Activated CD4-positive, alpha-beta T cell treated with anti-CD3 and anti-CD28 coated beads, Interleukin-2, amount 50 U/mL, for 24 hours (primary cell): ENCODE measurements at regions not wholly inside any gene's neighbourhood (a gene's known extent, or its start where the extent isn't known, plus 50 kb on each side); places are given as distances from the start of the nearest gene placed in this dataset.
"Not testable (repeated sequence)": the region's sequence is repeated elsewhere in the genome, so short reads cannot be mapped to it uniquely, and the experiment has no call there.

ENCODE experiments used
- DNase-seq, 2 donors: peaks; one replicate each; pipeline ENCODE4 v3.0.0-alpha.2; 2020; ENCODE audit warnings: low read depth in 1 of 2, low spot score in 1 of 2

DNA sequence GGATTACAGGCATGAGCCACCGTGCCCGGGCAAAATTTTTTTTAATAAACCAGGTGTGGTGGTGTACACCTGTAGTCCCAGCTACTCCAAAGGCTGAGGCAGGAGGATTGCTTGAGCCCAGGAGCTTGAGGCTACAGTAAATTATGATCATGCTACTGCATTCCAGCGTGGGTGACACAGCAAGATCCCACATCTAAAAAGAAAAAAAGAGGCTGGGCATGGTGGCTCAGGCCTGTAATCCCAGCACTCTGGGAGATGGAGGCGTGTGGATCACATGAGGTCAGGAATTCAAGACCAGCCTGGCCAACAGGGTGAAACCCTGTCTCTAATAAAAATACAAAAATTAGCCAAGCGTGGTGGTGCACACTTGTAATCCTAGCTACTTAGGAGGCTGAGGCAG is 125.6 kb downstream of the ZNF281 start:
- DNase-seq: not testable (repeated sequence)

- no peak for DNase-seq
Observed at GRCh38 chr1:200282497-200283122, 127.2 kb downstream of the ZNF281 start.

DNA sequence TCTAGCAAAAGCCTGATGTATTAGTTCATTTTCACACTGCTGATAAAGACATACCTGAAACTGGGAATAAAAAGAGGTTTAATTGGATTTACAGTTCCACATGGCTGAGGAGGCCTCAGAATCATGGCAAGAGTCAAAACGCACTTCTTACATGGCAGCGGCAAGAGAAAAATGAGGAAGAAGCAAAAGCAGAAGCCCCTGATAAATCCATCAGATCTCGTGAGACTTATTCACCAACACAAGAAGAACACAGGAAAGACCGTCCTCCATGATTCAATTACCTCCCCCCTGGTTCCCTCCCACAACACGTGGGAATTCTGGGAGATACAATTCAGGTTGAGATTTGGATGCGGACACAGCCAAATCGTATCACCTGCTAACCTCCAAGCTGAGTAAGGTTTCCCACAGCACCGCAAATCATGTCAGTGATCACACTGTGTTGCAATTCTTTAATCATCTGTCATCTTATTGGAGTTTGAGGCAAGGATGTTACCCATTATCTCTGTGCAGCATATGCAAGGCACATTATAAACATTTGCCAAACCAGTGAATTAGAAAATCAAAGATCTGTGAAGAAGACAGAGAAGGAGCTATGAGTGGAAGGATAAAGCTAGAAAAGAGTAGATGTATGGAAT is 128.5 kb downstream of the ZNF281 start:
- no peak for DNase-seq

DNA sequence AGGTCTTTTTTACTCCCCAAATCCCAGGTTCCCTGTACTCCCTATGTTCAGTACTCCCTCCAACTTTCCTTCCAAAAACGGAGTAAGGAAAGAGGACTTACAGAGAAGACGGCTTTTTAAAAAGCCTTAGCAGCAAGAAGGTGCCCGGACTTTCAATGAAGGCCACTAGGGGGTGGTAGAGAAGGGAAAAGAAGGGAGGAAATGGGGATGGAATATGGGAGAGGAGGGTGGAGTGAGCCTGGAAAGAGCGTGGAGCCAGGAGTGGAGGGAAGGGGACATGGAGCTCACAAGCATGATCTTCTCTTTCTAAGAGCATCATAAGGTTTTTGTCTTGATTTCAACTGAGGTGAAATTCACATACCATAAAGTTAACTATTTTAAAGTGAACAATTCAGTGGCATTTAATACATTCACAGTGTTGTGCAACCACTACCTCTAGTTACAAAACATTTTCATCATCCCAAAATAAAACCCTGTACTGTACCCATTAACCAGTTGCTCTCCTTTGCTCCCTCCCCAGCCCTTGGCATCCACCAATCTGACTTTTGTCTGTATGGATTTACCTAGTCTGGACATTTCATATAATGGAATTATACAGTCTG is 129.9 kb downstream of the ZNF281 start:
- peak in 1 of 2 donors; percentile 10 for DNase-seq

DNA sequence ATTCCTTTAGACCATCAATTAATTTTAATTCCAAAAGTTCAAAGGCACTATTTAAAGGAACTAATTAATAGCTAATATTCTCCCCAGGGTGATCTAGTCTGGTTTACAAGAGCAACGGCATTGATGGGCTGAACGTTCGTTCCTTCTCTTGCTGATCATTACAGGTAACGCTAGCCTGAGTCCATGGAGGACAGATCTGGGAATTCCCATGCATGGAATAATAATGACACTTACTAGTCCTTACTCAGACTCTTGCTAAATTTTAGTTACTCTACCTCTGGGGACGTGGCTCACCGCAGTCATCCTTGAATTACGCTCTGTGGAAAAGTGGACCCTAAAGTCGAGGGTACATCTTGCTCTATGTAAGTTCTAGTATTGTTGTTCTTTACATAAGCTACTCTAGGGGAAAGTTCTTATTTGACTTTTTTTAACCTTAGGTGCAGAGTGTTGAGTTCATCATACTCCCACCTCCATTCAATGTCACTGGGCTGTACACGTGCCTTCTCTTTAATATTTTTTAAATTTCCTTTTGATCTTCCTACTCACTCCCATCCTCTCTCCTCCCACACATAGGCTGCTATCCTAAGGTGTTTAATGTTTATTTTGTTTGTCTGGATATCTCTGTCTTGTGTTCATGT is 133.9 kb downstream of the ZNF281 start:
- DNase-seq: no peak

DNA sequence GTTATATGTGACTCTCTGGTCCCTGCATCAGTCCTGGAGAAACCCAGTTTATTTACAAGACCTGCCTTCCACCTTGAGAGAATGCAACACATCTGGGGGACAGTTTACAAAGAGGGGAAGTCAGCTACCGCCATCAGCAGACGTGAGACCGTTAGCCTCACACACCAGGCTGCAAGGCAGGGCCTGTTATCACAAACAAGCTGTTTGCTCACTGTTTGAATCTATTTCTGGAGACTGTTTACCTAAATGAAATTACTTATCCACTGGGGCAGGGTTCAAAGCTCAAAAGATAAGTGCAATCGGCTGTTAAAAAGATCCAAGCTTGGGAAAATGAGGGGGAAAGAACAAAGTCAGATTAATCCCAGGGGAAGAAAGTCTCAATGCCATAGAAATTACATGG is 134.4 kb downstream of the ZNF281 start:
- DNase-seq: no peak

DNA sequence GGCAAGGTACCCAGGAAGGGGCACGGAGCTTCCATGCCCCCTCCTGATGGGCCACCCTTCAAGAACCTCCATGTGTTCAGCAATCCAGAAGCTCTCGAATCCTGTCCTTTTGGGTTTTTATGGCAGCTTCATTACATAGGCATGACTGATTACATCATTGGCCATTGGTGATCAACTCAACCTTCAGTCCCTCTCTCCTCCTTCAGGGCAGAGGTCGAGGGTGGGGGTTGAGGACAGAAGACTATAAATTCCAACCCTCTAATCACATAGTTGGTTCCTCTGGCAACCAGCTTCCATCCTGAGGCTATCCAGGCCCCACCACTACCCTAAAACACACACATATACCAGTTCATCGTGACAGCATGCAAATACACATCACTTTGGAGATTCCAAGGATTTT is 135.7 kb downstream of the ZNF281 start:
- DNase-seq: no peak

GRCh38 chr1:200272481-200273068 is 137.3 kb downstream of the ZNF281 start:
- no peak for DNase-seq

DNA sequence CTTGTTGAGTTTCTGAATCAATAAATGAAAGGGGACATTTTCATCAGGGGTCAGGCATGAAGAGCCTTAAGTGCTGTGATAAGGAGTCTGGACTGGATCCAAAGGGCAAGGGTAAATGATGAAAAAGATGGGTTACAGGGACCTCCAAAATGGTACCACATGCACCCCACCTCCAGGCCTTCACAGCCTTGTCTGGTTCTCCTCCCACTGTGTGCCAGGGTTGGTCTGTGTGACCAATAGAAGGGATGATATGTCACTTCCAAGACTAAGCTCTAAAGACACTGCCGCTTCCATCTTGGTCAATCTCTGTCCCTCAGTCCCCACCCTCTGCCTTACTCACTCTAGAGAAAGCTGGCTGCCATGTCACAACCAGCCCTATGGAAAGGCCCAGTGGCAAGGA is 140.6 kb downstream of the ZNF281 start:
- DNase-seq: no peak

DNA sequence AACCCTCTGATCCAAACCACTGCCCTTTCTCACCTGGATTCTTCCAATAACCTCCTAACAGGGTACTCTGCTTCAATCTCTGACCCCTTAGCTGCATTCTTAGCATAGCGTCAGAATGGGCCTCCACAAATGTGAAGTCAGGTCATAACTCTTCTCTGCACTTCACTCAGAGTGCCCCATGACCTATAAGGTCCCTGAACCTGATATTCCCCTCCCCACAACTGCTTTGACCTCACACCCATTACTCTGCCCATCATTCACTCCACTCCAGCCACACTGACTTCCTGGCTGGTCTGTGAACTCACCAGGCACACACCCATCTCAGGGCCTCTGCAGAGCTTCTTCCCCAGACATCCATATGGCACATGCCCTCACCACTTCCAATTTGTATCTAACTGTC is 141.9 kb downstream of the ZNF281 start:
- no peak for DNase-seq

DNA sequence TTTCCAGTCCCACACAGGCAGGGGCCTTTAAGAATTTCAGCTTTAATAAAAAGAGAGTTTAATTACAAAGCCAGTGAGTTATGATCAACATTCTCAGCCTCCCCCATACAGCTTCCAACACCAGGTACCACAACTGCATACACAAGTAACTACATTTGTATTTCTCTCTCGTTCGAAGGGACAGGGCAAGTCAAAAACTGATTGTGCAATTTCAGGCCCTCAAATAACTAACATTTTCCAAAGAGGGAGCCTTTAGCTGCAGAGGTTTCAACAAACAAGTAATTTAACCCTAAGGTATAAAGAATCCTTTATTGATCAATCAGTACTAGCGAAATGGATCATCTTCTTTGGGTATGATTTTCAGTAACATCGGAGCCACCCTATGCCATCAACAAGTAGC is 142.4 kb downstream of the ZNF281 start:
- DNase-seq: no peak

- DNase-seq: no peak
Observed at GRCh38 chr1:200266871-200267270, 143.0 kb downstream of the ZNF281 start.

- DNase-seq: no peak
Observed at GRCh38 chr1:200265881-200266280, 144.0 kb downstream of the ZNF281 start.

DNA sequence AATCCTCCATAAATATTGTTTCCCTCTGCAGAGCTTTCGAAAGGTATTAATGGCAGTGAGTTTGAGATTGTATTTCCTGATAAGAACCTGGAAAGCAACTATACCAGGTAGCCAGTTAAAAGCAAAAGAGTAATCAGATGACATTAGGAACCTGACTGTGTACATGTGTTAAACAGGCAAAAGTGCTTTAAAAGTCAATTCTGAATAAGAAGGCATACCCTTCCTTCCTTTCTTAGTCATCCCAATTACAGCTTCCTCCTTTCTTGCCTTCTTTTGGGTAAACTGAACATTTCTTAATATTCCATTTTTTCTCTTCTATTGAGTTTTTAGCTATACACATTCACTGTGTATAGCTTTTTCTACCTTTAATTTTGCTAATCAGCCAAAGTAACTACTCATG is 144.7 kb downstream of the ZNF281 start:
- DNase-seq: no peak

GRCh38 chr1:200263203-200263602 is 146.6 kb downstream of the ZNF281 start:
- DNase-seq: no peak

DNA sequence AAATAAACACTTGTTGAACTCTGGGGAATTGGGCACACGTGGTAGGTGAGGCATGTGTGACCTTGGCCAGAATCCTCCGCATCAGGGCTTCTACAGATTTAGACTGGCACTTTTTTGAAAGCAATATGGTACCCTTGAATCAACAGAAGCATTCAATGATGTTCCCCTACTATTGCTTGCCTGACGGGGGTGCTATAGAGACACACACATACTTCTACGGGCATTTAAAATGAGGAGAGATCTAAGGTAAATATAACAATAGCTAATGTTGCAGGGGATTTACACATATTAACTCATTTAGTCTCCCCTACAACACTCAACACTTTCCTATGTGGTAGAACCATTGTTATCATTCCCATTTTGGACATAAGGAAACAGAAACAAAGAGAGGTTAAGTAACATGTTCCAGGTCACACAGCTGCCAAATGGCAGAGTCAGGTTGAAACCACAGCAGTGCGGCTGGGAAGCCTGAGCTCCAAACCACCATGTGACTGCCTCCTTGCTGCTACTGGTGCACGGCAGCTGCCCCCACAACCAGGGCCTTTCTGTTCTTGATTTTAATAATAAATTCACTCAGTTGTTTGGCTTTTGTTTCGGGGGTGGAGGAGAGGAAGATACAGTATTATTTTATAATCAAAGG is 147.4 kb downstream of the ZNF281 start:
- DNase-seq: no peak

- no peak for DNase-seq
Observed at GRCh38 chr1:200260597-200261335, 149.1 kb downstream of the ZNF281 start.

DNA sequence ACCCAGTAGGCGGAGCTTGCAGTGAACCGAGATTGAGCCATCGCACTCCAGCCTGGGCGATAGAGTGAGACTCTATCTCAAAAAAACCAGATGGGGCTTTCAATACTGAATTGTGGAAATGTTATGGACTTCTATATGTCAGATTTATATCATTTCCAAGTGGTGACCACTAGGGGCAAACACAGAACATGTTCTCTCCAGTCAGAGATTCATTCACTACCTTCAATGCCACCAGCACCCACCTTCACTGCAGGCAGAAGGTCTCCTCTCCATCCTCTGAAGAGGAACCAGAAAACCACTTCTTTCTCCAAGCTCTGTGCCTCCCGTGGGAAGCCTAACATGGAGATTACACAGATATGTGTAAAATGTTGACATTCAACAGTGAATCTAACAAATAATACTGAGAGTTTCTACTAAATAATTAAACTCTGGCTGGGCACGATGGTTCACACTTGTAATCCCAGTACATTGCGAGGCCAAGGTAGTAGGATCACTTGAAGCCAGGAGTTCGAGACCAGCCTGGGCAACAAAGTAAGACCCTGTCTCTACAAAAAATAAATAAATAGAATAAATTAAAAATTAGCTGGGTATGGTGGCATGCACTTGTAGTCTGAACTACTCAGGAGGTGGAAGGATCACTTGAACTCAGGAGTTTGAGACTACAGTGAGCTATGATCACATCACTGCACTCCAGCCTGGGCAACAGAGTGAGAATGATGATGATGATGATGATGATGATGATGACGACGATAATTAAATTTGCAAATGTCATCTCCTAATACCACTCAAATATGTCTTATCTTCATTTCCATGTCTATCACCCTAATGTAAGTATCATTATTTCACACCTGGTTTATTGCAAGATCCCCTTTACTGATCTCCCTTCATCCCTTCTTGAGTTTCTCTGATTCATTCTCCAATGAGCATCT is 151.1 kb downstream of the ZNF281 start:
- no peak for DNase-seq

DNA sequence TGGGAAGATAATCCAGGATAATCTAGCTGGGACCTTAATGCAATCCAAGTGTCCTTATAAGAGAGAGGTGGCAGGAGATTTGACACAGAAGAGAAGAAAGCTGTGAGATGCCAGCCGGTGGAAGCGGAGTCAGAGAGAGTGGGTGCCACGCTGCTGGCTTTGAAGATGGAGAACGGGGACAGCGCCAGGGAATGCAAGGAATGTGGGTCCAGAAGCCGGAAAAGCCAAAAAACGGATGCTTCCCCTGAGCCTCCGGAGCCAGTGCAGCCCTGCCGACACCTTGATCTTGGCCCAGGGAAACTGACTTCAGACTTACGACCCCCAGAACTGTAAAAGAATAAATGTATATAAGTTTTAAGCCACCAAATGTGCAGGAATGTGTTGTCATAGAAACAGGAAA is 152.6 kb downstream of the ZNF281 start:
- no peak for DNase-seq

DNA sequence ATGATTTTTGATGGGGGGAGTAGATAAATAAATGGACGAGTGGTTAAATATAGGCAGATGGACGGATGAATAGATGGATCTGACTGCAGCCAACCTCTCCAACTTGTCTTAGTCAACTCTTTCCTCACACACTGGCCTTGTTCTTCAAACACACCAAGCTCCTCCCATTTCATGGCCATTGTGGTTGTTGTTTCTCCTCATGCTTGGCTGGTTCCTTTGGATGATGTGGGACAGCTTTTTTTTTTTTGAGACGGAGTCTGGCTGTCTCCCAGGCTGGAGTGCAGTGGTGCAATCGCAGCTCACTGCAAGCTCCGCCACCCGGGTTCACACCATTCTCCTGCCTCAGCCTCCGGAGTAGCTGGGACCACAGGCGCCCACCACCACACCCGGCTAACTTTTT is 155.2 kb downstream of the ZNF281 start:
- not testable (repeated sequence) for DNase-seq
